GM18511 (cell line): ENCODE measurements at regions not wholly inside any gene's neighbourhood (a gene's known extent, or its start where the extent isn't known, plus 50 kb on each side); places are given as distances from the start of the nearest gene placed in this dataset.
"Not testable (repeated sequence)": the region's sequence is repeated elsewhere in the genome, so short reads cannot be mapped to it uniquely, and the experiment has no call there.

Experiments
- ATAC-seq: cut with Tn5 transposase; IDR thresholded peaks from one replicate; pipeline ENCODE4 v1.9.1; 2021; ENCODE audit warnings: mild to moderate bottlenecking, moderate library complexity; ENCODE audit not compliant: unreplicated experiment

- no peak for ATAC-seq
Measured at GRCh38 chr9:30771163-30771708, 1613.2 kb upstream of the ACO1 start.

GRCh38 chr9:30771760-30772159 lies 1612.7 kb upstream of the ACO1 start:
- ATAC-seq, result no peak

- ATAC-seq, result no peak
Measured at GRCh38 chr9:30773427-30773826, 1611.0 kb upstream of the ACO1 start.

DNA sequence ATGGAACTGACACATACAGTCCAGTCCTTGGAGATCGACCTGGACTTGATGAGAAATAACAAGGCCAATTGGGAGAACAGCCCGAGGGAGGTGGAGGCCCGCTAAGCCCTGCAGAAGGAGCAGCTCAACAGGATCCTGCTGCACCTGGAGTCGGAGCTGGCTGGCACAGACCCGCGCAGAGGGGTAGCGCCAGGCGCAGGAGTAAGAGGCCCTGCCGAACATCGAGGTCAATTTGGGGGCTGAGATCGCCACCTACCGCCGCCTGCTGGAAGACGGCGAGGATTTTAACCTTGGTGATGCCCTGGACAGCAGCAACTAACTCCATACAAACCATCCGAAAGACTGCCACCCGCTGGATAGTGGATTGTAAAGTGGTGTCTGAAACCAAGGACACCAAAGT lies 1610.1 kb upstream of the ACO1 start:
- no peak for ATAC-seq

GRCh38 chr9:30775236-30775635 lies 1609.2 kb upstream of the ACO1 start:
- ATAC-seq, result no peak

DNA sequence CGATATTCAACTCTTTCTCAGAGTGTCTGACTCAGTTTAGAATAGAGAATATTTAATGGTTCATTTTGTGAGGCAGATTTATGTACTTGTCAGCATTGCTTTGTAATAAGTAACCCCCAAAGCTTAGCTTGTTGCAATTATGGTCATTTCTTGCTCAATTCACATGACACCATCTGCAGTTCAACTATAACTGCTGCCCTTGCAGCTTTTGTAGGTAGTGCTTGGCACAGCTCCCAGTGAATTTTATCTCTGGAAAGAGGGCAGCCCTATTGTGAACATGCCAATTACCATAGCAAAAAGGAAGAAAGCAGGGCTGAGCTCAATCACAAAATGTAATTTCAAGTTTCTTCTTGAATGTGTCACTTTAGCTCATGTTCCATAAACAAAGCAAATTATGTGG lies 1587.7 kb upstream of the ACO1 start:
- ATAC-seq, result no peak

GRCh38 chr9:30799527-30800101 lies 1584.8 kb upstream of the ACO1 start:
- no peak for ATAC-seq

DNA sequence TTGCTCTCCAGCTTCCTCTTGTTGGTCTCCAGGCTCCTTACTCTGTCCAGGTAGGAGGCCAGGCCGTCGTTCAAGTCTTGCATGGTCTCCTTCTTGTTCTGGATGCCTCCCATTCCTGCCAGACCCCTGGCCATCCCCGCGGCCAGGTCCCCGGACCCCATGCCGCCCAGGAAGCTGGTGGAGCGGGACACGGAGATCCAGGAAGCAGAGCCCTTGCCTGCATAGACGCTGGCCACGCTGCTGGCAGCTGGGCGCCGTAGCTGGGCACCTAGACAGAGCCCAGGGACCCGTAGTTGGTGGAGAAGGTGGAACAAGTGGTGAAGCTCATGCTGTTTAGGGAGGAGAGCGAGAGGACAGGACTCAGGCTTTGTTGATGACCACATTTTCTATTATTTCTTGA lies 1584.0 kb upstream of the ACO1 start:
- ATAC-seq, result no peak

- no peak for ATAC-seq
Measured at GRCh38 chr9:30812821-30813220, 1571.6 kb upstream of the ACO1 start.

GRCh38 chr9:30815585-30815984 lies 1568.9 kb upstream of the ACO1 start:
- ATAC-seq, result no peak

DNA sequence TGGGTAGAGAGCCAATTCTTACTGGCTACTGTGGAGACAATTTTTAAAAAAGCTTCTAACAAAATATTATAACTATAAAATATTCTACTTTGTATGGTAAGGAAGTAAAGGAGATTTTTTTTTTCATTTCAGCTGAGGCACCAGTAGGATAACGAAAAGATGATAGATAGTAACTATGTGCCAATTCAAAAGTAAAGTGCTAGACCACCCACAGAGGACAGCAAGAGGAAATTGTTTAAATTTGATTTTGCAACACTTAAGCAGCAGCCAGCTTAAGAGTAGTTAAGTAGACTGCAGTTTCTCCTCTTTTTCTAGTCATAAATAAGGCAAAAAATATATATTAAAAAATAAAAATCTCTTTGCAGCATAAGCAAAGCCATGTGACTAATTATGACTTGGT lies 1539.3 kb upstream of the ACO1 start:
- no peak for ATAC-seq

- ATAC-seq, result no peak
Measured at GRCh38 chr9:30846651-30847050, 1537.8 kb upstream of the ACO1 start.

GRCh38 chr9:30851600-30851999 lies 1532.8 kb upstream of the ACO1 start:
- no peak for ATAC-seq

DNA sequence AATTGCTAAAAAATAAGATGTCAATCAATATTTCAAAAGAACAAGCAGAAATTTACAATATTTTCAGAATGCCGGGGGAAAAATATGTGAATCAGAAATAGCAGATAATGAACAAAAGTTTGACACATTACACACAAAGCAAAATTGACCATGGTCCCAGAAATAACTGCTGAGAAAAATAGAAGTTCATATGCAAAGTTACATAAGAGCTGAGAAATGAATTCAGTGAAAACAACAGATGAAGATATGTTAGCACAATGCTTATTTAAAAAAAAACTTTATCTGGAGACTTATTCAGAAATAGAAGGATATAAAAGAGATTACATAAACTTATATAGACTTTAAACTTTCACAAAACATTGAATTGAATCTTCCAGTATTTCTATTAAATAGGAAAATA lies 1483.7 kb upstream of the ACO1 start:
- no peak for ATAC-seq

DNA sequence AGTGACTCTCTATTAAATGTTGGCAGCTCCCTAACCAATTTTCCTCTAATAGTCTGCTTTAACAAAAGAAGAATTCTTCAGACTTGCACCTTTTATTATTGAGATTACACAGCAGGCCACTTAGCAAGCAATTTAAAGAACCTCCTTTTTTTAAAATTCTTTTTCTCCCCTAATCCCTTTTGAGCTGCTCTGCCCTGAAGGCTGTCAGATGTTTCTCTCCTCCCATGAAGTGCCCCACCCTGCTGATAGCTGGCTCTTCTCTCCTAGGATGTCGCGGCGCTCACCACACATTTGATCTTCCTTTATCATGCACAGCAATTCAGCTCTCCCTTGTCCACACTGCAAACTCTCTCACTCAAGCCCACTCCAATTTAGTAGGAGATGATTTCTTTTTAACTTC lies 1471.1 kb upstream of the ACO1 start:
- ATAC-seq, result no peak

- no peak for ATAC-seq
Measured at GRCh38 chr9:30915451-30915850, 1469.0 kb upstream of the ACO1 start.

DNA sequence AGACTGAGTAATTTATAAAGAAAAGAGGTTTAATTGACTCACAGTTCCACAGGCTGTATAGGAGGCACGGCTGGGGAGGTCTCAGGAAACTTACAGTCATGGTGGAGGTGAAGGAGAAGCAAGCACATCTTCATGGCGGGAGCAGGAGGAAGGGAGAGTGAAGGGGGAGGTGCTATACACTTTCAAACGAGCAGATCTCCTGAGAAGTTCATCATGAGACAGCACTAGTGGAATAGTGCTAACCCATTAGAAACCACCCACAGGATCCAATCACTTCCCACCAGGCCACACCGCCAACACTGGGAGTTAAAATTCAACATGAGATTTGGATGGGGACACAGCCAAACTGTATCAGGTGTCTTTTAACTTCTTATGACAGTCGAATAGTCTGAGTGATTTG lies 1459.3 kb upstream of the ACO1 start:
- no peak for ATAC-seq

GRCh38 chr9:30925635-30926034 lies 1458.8 kb upstream of the ACO1 start:
- no peak for ATAC-seq

- no peak for ATAC-seq
Measured at GRCh38 chr9:30928045-30928444, 1456.4 kb upstream of the ACO1 start.

- ATAC-seq, result no peak
Measured at GRCh38 chr9:30932226-30932625, 1452.2 kb upstream of the ACO1 start.

GRCh38 chr9:30935730-30936129 lies 1448.7 kb upstream of the ACO1 start:
- no peak for ATAC-seq

DNA sequence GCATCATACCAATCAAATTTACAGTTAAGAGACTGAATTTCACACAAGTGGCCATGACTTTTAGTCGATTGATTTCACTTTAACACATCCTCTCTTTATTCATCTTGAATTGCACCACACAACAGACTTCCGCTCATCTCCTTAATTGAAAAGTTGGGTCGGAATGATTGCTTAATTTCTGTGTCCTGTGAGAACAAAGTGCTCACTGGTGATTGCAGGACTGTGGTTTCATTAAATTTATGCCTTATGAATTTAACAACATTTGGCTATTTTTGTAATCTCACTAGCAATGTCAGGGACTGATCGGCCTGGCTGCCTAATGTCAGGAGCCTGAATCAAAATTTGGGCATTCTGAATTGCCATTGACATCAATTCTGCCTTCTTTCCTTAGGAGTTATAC lies 1447.3 kb upstream of the ACO1 start:
- ATAC-seq, result no peak

- ATAC-seq, result not testable (repeated sequence)
Measured at GRCh38 chr9:30942852-30943251, 1441.6 kb upstream of the ACO1 start.
